ENCODE measurements at regions not wholly inside any gene's neighbourhood (a gene's known extent, or its start where the extent isn't known, plus 50 kb on each side); places are given as distances from the start of the nearest gene placed in this dataset.

DNA sequence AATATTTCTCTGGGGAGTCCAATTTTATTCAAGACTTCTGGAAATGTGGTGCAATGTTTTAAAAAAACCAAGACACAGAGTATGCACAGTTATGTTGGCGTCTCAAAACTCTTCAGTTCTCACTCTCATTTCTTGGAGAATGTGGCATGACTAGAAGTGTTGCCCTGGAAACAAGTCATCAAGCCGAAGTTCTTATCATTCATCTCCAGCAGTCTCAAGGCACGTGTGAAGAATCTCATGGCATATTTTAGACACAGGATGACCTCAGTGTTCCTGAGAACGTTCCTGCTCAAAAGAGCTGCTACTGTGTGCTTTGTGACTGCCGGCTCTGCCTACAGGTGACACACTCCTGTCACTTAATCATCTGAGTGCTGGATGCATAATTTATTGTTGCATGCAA lies 147.4 kb upstream of the IRX4 start:
- H3F3A ChIP-seq (ENCODE audit: insufficient read depth, low read length) = no peaks in the 10 kb centered on the region
- H3K9ac ChIP-seq (ENCODE audit: low read length) = no peak overlapping the region
- H3K4me3 ChIP-seq (ENCODE audit: low read length) = no peak overlapping the region
- H3K9me3 ChIP-seq (replicated peaks; ENCODE audit: insufficient read depth, low read length) = no peaks in the 10 kb centered on the region
- H3K4me1 ChIP-seq (ENCODE audit: low read length) = 0 out of 2 replicates have a peak, but pooled peaks cover 3% of the 10 kb centered on the region
- no peaks in the 10 kb centered on the region for H3K79me2 ChIP-seq (ENCODE audit: low read length)
- no peak overlapping the region for H3K4me2 ChIP-seq (ENCODE audit: low read depth, low read length)
- H3K9me2 ChIP-seq (replicated peaks; ENCODE audit: insufficient read depth, low read length) = no peaks in the 10 kb centered on the region
- H3K36me3 ChIP-seq (replicated peaks; ENCODE audit: insufficient read depth, low read length) = no peaks in the 10 kb centered on the region
- TF ChIP-seq CTCF (IDR thresholded peaks at IDR 0.05; ENCODE audit: low read length) (no peak), EZH2 (optimal IDR thresholded peaks at IDR 0.05; ENCODE audit: low read depth, low read length) (no peak)
- H3K27ac ChIP-seq (ENCODE audit: low read length) = no peak overlapping the region
- no peaks in the 10 kb centered on the region for H3K27me3 ChIP-seq (replicated peaks; ENCODE audit: insufficient read depth, low read length)
- DNase-seq = no peak
- H2AFZ ChIP-seq (ENCODE audit: low read length) = no peak overlapping the region
- no peaks in the 10 kb centered on the region for H4K20me1 ChIP-seq (ENCODE audit: insufficient read depth, low read length)

GRCh38 chr5:2029206-2029605 lies 146.5 kb upstream of the IRX4 start:
- Histone ChIP-seq H3K9me3 (replicated peaks; ENCODE audit: insufficient read depth, low read length) (no peaks in the 10 kb centered on the region), H2AFZ (ENCODE audit: low read length) (no peak overlapping the region), H3K36me3 (replicated peaks; ENCODE audit: insufficient read depth, low read length) (no peaks in the 10 kb centered on the region), H3K4me1 (ENCODE audit: low read length) (0 out of 2 replicates have a peak, but pooled peaks cover 3% of the 10 kb centered on the region), H3K4me3 (ENCODE audit: low read length) (no peak overlapping the region), H4K20me1 (ENCODE audit: insufficient read depth, low read length) (no peaks in the 10 kb centered on the region), H3K4me2 (ENCODE audit: low read depth, low read length) (no peak overlapping the region), H3K79me2 (ENCODE audit: low read length) (no peaks in the 10 kb centered on the region), H3K9ac (ENCODE audit: low read length) (no peak overlapping the region), H3K27me3 (replicated peaks; ENCODE audit: insufficient read depth, low read length) (no peaks in the 10 kb centered on the region), H3F3A (ENCODE audit: insufficient read depth, low read length) (no peaks in the 10 kb centered on the region), H3K9me2 (replicated peaks; ENCODE audit: insufficient read depth, low read length) (no peaks in the 10 kb centered on the region), H3K27ac (ENCODE audit: low read length) (no peak overlapping the region)
- no peak for DNase-seq
- TF ChIP-seq EZH2phosphoT487 (IDR thresholded peaks at IDR 0.05; ENCODE audit: low read length) (no peak), EZH2 (optimal IDR thresholded peaks at IDR 0.05; ENCODE audit: low read depth, low read length) (no peak), CTCF (IDR thresholded peaks at IDR 0.05; ENCODE audit: low read length) (no peak)

- Histone ChIP-seq H3K4me1 (ENCODE audit: low read length) (0 out of 2 replicates have a peak, but pooled peaks cover 3% of the 10 kb centered on the region), H2AFZ (ENCODE audit: low read length) (no peak overlapping the region), H3K4me3 (ENCODE audit: low read length) (no peak overlapping the region), H3K9ac (ENCODE audit: low read length) (no peak overlapping the region), H3K9me3 (replicated peaks; ENCODE audit: insufficient read depth, low read length) (no peaks in the 10 kb centered on the region), H3K27ac (ENCODE audit: low read length) (no peak overlapping the region), H3K9me2 (replicated peaks; ENCODE audit: insufficient read depth, low read length) (no peaks in the 10 kb centered on the region), H3F3A (ENCODE audit: insufficient read depth, low read length) (no peaks in the 10 kb centered on the region), H3K79me2 (ENCODE audit: low read length) (no peaks in the 10 kb centered on the region), H3K27me3 (replicated peaks; ENCODE audit: insufficient read depth, low read length) (no peaks in the 10 kb centered on the region), H4K20me1 (ENCODE audit: insufficient read depth, low read length) (no peaks in the 10 kb centered on the region), H3K36me3 (replicated peaks; ENCODE audit: insufficient read depth, low read length) (no peaks in the 10 kb centered on the region), H3K4me2 (ENCODE audit: low read depth, low read length) (no peak overlapping the region)
- no peak for TF ChIP-seq EZH2 (optimal IDR thresholded peaks at IDR 0.05; ENCODE audit: low read depth, low read length)
- TF ChIP-seq CTCF (IDR thresholded peaks at IDR 0.05; ENCODE audit: low read length) = no peak
- no peak for TF ChIP-seq EZH2phosphoT487 (IDR thresholded peaks at IDR 0.05; ENCODE audit: low read length)
- no peak for DNase-seq
These were observed 145.1 kb upstream of the IRX4 start for GRCh38 chr5:2027790-2028189.
